Body of pancreas (tissue), 4 donors: ENCODE measurements at regions not wholly inside any gene's neighbourhood (a gene's known extent, or its start where the extent isn't known, plus 50 kb on each side); places are given as distances from the start of the nearest gene placed in this dataset.

ENCODE experiments used
- POLR2A ChIP-seq, 3 donors: fragments of 450-650 bp; IDR thresholded peaks; one replicate each; pipeline ENCODE4 v1.6.1; 2016; ENCODE audit warnings: antibody characterized with exemption in 3 of 3, mild to moderate bottlenecking in 2 of 3
- TF ChIP-seq, protein P1 (sequence below), 7 experiments: fragments of 450-650 bp in 4 of 7; fragments of 200-600 bp in 3 of 7; sonication (generic) in 3 of 7; IDR thresholded peaks; one replicate each; pipeline ENCODE4 v1.5.1; 2016 to 2019; ENCODE audit warnings: antibody characterized with exemption in 7 of 7

- no peak for TF ChIP-seq POLR2A (IDR thresholded peaks at IDR 0.05)
- TF ChIP-seq, protein P1, sequence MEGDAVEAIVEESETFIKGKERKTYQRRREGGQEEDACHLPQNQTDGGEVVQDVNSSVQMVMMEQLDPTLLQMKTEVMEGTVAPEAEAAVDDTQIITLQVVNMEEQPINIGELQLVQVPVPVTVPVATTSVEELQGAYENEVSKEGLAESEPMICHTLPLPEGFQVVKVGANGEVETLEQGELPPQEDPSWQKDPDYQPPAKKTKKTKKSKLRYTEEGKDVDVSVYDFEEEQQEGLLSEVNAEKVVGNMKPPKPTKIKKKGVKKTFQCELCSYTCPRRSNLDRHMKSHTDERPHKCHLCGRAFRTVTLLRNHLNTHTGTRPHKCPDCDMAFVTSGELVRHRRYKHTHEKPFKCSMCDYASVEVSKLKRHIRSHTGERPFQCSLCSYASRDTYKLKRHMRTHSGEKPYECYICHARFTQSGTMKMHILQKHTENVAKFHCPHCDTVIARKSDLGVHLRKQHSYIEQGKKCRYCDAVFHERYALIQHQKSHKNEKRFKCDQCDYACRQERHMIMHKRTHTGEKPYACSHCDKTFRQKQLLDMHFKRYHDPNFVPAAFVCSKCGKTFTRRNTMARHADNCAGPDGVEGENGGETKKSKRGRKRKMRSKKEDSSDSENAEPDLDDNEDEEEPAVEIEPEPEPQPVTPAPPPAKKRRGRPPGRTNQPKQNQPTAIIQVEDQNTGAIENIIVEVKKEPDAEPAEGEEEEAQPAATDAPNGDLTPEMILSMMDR (IDR thresholded peaks at IDR 0.05): no peak
Observed at GRCh38 chr6:94673251-94673650, 904.1 kb upstream of the MANEA start.
